Upper lobe of right lung (tissue), 1 donor: ENCODE measurements at regions not wholly inside any gene's neighbourhood (a gene's known extent, or its start where the extent isn't known, plus 50 kb on each side); places are given as distances from the start of the nearest gene placed in this dataset.

Experiments used
- ATAC-seq: fragments of 200-7000 bp; cut with Tn5 transposase; one replicate; pipeline ENCODE4 v1.9.1; 2020; ENCODE audit warnings: mild to moderate bottlenecking, moderate library complexity
- DNase-seq: peaks from one replicate; pipeline ENCODE4 v3.0.0-alpha.2; 2020
- H3K27ac ChIP-seq: fragments of 200-600 bp; one replicate; pipeline ENCODE4 v1.8.0; 2022
- H3K27me3 ChIP-seq: fragments of 200-600 bp; one replicate; pipeline ENCODE4 v1.8.0; 2022; ENCODE audit warnings: mild to moderate bottlenecking
- H3K36me3 ChIP-seq: fragments of 200-600 bp; one replicate; pipeline ENCODE4 v1.8.0; 2022
- H3K4me1 ChIP-seq: fragments of 200-600 bp; one replicate; pipeline ENCODE4 v1.8.0; 2022
- H3K4me3 ChIP-seq: fragments of 200-600 bp; one replicate; pipeline ENCODE4 v1.8.0; 2022; ENCODE audit warnings: mild to moderate bottlenecking
- H3K9me3 ChIP-seq: fragments of 200-600 bp; one replicate; pipeline ENCODE4 v1.8.0; 2022
- CTCF ChIP-seq: fragments of 200-600 bp; IDR thresholded peaks from one replicate; pipeline ENCODE4 v1.8.0; 2022; ENCODE audit warnings: antibody characterized with exemption
- intact Hi-C: fragments of 100-400 bp; cut with DNase I; formaldehyde crosslinking; loops from one replicate; pipeline ENCODE4 v1.11.0; 2022
- donor health status: DM: no; HTN: yes; CAD: no; lungs with severe emphysema.

GRCh38 chr20:39129523-39129922, 167.4 kb downstream of the DHX35 start:
- H3K27ac ChIP-seq, result no peak overlapping the region

GRCh38 chr20:39124064-39124463, 161.9 kb downstream of the DHX35 start:
- no peak for DNase-seq
- Histone ChIP-seq H3K4me1 (no peaks in the 10 kb centered on the region), H3K36me3 (no peaks in the 10 kb centered on the region), H3K9me3 (no peaks in the 10 kb centered on the region), H3K27ac (no peak overlapping the region), H3K27me3 (no peaks in the 10 kb centered on the region), H3K4me3 (no peak overlapping the region)
- TF ChIP-seq CTCF, result no peak
- intact Hi-C loops, result no loop called here
- no peak for ATAC-seq

More at GRCh38 chr20:39129523-39129922, 167.4 kb downstream of the DHX35 start:
- ATAC-seq (no peak), DNase-seq (no peak)
- no peaks in the 10 kb centered on the region for H3K9me3 ChIP-seq
- no peaks in the 10 kb centered on the region for H3K4me1 ChIP-seq
- H3K27me3 ChIP-seq, result no peaks in the 10 kb centered on the region
- no peaks in the 10 kb centered on the region for H3K36me3 ChIP-seq
- intact Hi-C loops, result no loop called here
- TF ChIP-seq CTCF, result no peak
- no peak overlapping the region for H3K4me3 ChIP-seq

- H3K27ac ChIP-seq, result no peak overlapping the region
- ATAC-seq, result no peak
- intact Hi-C loops, result no loop called here
These were observed 161.0 kb downstream of the DHX35 start for GRCh38 chr20:39123185-39123557.

GRCh38 chr20:39117491-39117890, 155.3 kb downstream of the DHX35 start:
- DNase-seq, result no peak
- H3K27me3 ChIP-seq, result no peaks in the 10 kb centered on the region
- no peaks in the 10 kb centered on the region for H3K4me1 ChIP-seq
- ATAC-seq, result no peak
- no peak for TF ChIP-seq CTCF
- H3K36me3 ChIP-seq, result no peaks in the 10 kb centered on the region
- H3K9me3 ChIP-seq, result no peaks in the 10 kb centered on the region
- H3K27ac ChIP-seq, result no peak overlapping the region
- intact Hi-C loops, result no loop called here
- H3K4me3 ChIP-seq, result no peak overlapping the region

More at GRCh38 chr20:39123185-39123557, 161.0 kb downstream of the DHX35 start:
- no peak overlapping the region for H3K4me3 ChIP-seq
- no peak for TF ChIP-seq CTCF
- H3K27me3 ChIP-seq, result no peaks in the 10 kb centered on the region
- no peaks in the 10 kb centered on the region for H3K4me1 ChIP-seq
- H3K36me3 ChIP-seq, result no peaks in the 10 kb centered on the region
- no peaks in the 10 kb centered on the region for H3K9me3 ChIP-seq
- DNase-seq, result no peak

GRCh38 chr20:39116020-39116419, 153.9 kb downstream of the DHX35 start:
- TF ChIP-seq CTCF, result no peak
- Histone ChIP-seq H3K27me3 (no peaks in the 10 kb centered on the region), H3K36me3 (no peaks in the 10 kb centered on the region), H3K9me3 (no peaks in the 10 kb centered on the region), H3K27ac (no peak overlapping the region), H3K4me3 (no peak overlapping the region), H3K4me1 (no peaks in the 10 kb centered on the region)
- no peak for ATAC-seq
- intact Hi-C loops, result no loop called here
- DNase-seq, result no peak

GRCh38 chr20:39112178-39112743, 150.1 kb downstream of the DHX35 start:
- Histone ChIP-seq H3K27ac (no peak overlapping the region), H3K4me1 (no peaks in the 10 kb centered on the region), H3K9me3 (no peaks in the 10 kb centered on the region), H3K36me3 (no peaks in the 10 kb centered on the region), H3K4me3 (no peak overlapping the region), H3K27me3 (peaks cover 4% of the 10 kb centered on the region)
- intact Hi-C loops, result no loop called here
- TF ChIP-seq CTCF, result peak; percentile 64
- peak; percentile 76 for ATAC-seq
- no peak for DNase-seq
